K562 (cell line): ENCODE measurements at regions not wholly inside any gene's neighbourhood (a gene's known extent, or its start where the extent isn't known, plus 50 kb on each side); places are given as distances from the start of the nearest gene placed in this dataset.

Source experiments
- ADNP ChIP-seq: fragments of 200-800 bp; sonication (Bioruptor generic); IDR thresholded peaks from 2 replicates; pipeline ENCODE4 v1.6.1; 2016; ENCODE audit warnings: missing genetic modification characterization, missing compliant biosample characterization
- ARID1B ChIP-seq: fragments of 450-650 bp; IDR thresholded peaks from 2 replicates; pipeline ENCODE4 v1.6.1; 2016; ENCODE audit warnings: antibody characterized with exemption, mild to moderate bottlenecking, inconsistent platforms
- CBX1 ChIP-seq: sonication (generic); IDR thresholded peaks from 2 replicates; pipeline ENCODE4 v1.6.1; 2016; ENCODE audit warnings: antibody characterized with exemption, low read depth, mild to moderate bottlenecking
- DIDO1 ChIP-seq: fragments of 450-650 bp; IDR thresholded peaks from 2 replicates; pipeline ENCODE4 v1.6.1; 2016; ENCODE audit warnings: low read depth, missing biosample characterization, missing genetic modification characterization
- HMG20B ChIP-seq: fragments of 250-450 bp; sonication (Bioruptor Pico); IDR thresholded peaks from 2 replicates; pipeline ENCODE4 v1.5.0; 2021; ENCODE audit warnings: mild to moderate bottlenecking
- L3MBTL2 ChIP-seq: fragments of 450-650 bp; IDR thresholded peaks from 2 replicates; pipeline ENCODE4 v1.6.1; 2016; ENCODE audit warnings: mild to moderate bottlenecking, moderate library complexity
- RBBP5 ChIP-seq: fragments of 200-600 bp; sonication (generic); IDR thresholded peaks from 2 replicates; pipeline ENCODE4 v1.6.1; 2012; ENCODE audit warnings: borderline replicate concordance, mild to moderate bottlenecking, low read length, control low read depth, inconsistent platforms; ENCODE audit not compliant: insufficient read depth, poor library complexity, severe bottlenecking
- RBM39 ChIP-seq: fragments of 200-400 bp; formaldehyde crosslinking; optimal IDR thresholded peaks from 2 replicates; pipeline ENCODE3; 2018; ENCODE audit warnings: low read depth, low read length
- SAFB2 ChIP-seq: fragments of 200-400 bp; formaldehyde crosslinking; IDR thresholded peaks from 2 replicates; pipeline ENCODE4 v1.6.1; 2018; ENCODE audit warnings: borderline replicate concordance, low read length, low read depth, moderate library complexity; ENCODE audit not compliant: severe bottlenecking
- SIX5 ChIP-seq, 2 experiments: IDR thresholded peaks; 2 replicates each; pipeline ENCODE4 v1.6.1; 2011; ENCODE audit warnings: low read length in 2 of 2, borderline replicate concordance in 1 of 2, low read depth in 1 of 2, mild to moderate bottlenecking in 1 of 2, moderate library complexity in 1 of 2; ENCODE audit not compliant: insufficient read depth in 1 of 2
- SNIP1 ChIP-seq: fragments of 450-650 bp; IDR thresholded peaks from 2 replicates; pipeline ENCODE4 v1.7.1; 2017; ENCODE audit warnings: low read depth, mild to moderate bottlenecking
- SRF ChIP-seq, 2 experiments: fragments of 250-450, 450-650 bp in 1 of 2; sonication (Bioruptor Pico) in 1 of 2; sonication (generic) in 1 of 2; formaldehyde crosslinking; IDR thresholded peaks; 2 replicates each; pipeline versions ENCODE4 v1.5.0 to v1.5.1; 2020 to 2022; ENCODE audit warnings: mild to moderate bottlenecking in 1 of 2, missing genetic modification reagents in 1 of 2
- TAF1 ChIP-seq: IDR thresholded peaks from 2 replicates; pipeline ENCODE4 v1.6.1; 2011; ENCODE audit warnings: mild to moderate bottlenecking, low read length, moderate library complexity; ENCODE audit not compliant: insufficient read depth, control insufficient read depth, severe bottlenecking; ENCODE audit errors: extremely low read depth
- TOE1 ChIP-seq, 2 experiments: fragments of 450-650 bp in 1 of 2; sonication (generic) in 1 of 2; formaldehyde crosslinking in 1 of 2; IDR thresholded peaks; 2 replicates each; pipeline versions ENCODE4 v1.7.1 to v1.8.0; 2016 to 2022; ENCODE audit warnings: borderline replicate concordance in 2 of 2, mild to moderate bottlenecking in 2 of 2, antibody characterized with exemption in 1 of 2, inconsistent platforms in 1 of 2, low read depth in 1 of 2, missing genetic modification reagents in 1 of 2, moderate library complexity in 1 of 2
- ZFP30 ChIP-seq: fragments of 250-450 bp; sonication (Bioruptor Pico); IDR thresholded peaks from 2 replicates; pipeline ENCODE4 v1.8.0; 2022; ENCODE audit warnings: moderate library complexity, mild to moderate bottlenecking, inconsistent platforms, borderline replicate concordance
- ZKSCAN8 ChIP-seq: fragments of 200-800 bp; sonication (Bioruptor generic); IDR thresholded peaks from 2 replicates; pipeline ENCODE4 v1.6.1; 2016; ENCODE audit warnings: missing genetic modification characterization, missing compliant biosample characterization
- ZNF232 ChIP-seq: sonication (generic); formaldehyde crosslinking; IDR thresholded peaks from 2 replicates; pipeline ENCODE4 v1.8.0; 2022; ENCODE audit warnings: mild to moderate bottlenecking, missing genetic modification reagents
- ZNF592 ChIP-seq: fragments of 450-650 bp; IDR thresholded peaks from 2 replicates; pipeline ENCODE4 v1.6.1; 2017; ENCODE audit warnings: antibody characterized with exemption, mild to moderate bottlenecking
- TF ChIP-seq, protein P1 (sequence below): fragments of 450-650 bp; IDR thresholded peaks from 2 replicates; pipeline ENCODE4 v1.6.1; 2014; ENCODE audit warnings: low read depth, mild to moderate bottlenecking, moderate library complexity, borderline replicate concordance
- TF ChIP-seq, protein P2 (sequence below): IDR thresholded peaks from 2 replicates; pipeline ENCODE4 v1.6.1; 2016; ENCODE audit warnings: missing genetic modification characterization, missing compliant biosample characterization

DNA sequence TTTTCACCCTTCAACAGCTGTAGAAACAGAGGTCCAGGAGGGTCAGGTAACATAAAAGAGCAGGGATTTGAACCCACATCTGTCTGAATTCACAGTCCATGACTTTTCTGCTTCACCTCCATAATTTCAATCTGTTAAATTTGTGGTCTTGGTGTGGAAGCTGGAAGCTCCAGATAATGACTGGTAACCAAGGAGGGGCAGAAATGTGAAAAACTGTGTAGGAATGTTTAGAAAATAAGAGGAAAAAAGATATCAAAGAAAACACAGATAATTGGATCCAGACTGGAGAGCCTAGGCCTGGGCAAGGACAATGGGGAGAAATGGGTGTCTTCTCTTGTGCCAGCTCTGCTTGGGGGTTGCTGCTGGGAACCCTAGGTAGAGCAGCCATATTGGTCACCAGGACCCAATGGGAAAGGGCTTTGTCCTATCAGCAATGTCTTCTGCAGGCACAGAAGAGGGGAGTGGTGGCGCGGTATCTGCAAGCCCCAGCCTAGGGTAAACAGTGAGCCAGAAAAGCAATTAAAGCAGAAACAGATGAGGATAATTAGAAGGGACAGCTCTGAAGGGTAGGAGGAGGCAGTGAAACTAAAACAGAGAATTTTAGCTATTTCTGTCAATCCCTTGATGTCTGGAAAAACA is 54.3 kb upstream of the CCDC91 start (continued):
- TF ChIP-seq ZFP30 (CRISPR knock-in tag) (no peak), ZKSCAN8 (CRISPR knock-in tag) (peak; percentile 75; the same call in 1 of the 2 replicates), SNIP1 (no peak), ZNF232 (CRISPR knock-in tag) (no peak), ZNF592 (peak; percentile 58), L3MBTL2 (0 out of 2 replicates have a peak, but pooled peaks have one; percentile 18), SAFB2 (no peak), ARID1B (peak; percentile 96), DIDO1 (tag) (no peak), RBBP5 (no peak), ADNP (tag) (peak; percentile 47; the same call in 1 of the 2 replicates), TOE1 (IDR thresholded peaks at IDR 0.05; ENCODE audit: borderline replicate concordance) (no peak), TOE1 (CRISPR knock-in tag; IDR thresholded peaks at IDR 0.05; ENCODE audit: borderline replicate concordance, low read depth) (no peak), HMG20B (CRISPR knock-in tag) (no peak), SRF (CRISPR knock-in tag; IDR thresholded peaks at IDR 0.05) (no peak), TAF1 (no peak), CBX1 (no peak), RBM39 (no peak), SIX5 (IDR thresholded peaks at IDR 0.05; ENCODE audit: borderline replicate concordance in 1 of 2, insufficient read depth in 1 of 2, low read depth in 1 of 2, low read length in 2 of 2) (no peak)
- TF ChIP-seq, protein P1, sequence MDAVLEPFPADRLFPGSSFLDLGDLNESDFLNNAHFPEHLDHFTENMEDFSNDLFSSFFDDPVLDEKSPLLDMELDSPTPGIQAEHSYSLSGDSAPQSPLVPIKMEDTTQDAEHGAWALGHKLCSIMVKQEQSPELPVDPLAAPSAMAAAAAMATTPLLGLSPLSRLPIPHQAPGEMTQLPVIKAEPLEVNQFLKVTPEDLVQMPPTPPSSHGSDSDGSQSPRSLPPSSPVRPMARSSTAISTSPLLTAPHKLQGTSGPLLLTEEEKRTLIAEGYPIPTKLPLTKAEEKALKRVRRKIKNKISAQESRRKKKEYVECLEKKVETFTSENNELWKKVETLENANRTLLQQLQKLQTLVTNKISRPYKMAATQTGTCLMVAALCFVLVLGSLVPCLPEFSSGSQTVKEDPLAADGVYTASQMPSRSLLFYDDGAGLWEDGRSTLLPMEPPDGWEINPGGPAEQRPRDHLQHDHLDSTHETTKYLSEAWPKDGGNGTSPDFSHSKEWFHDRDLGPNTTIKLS, result no peak
- TF ChIP-seq, protein P2, sequence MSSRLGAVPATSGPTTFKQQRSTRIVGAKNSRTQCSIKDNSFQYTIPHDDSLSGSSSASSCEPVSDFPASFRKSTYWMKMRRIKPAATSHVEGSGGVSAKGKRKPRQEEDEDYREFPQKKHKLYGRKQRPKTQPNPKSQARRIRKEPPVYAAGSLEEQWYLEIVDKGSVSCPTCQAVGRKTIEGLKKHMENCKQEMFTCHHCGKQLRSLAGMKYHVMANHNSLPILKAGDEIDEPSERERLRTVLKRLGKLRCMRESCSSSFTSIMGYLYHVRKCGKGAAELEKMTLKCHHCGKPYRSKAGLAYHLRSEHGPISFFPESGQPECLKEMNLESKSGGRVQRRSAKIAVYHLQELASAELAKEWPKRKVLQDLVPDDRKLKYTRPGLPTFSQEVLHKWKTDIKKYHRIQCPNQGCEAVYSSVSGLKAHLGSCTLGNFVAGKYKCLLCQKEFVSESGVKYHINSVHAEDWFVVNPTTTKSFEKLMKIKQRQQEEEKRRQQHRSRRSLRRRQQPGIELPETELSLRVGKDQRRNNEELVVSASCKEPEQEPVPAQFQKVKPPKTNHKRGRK (tag), result no peak
